HG02840 (cell line): ENCODE measurements at regions not wholly inside any gene's neighbourhood (a gene's known extent, or its start where the extent isn't known, plus 50 kb on each side); places are given as distances from the start of the nearest gene placed in this dataset.

Source experiments
- ATAC-seq: cut with Tn5 transposase; IDR thresholded peaks from one replicate; pipeline ENCODE4 v1.9.1; 2021; ENCODE audit warnings: mild to moderate bottlenecking, moderate library complexity, moderate number of reproducible peaks; ENCODE audit not compliant: unreplicated experiment, low FRiP score

GRCh38 chr13:63614874-63615612, 2199.4 kb upstream of the PCDH20 start:
- ATAC-seq = no peak

GRCh38 chr13:63607153-63607552, 2191.5 kb upstream of the PCDH20 start:
- ATAC-seq = no peak

- ATAC-seq = no peak
These were observed 2190.3 kb upstream of the PCDH20 start for GRCh38 chr13:63605962-63606361.

- ATAC-seq = no peak
These were observed 2189.8 kb upstream of the PCDH20 start for GRCh38 chr13:63605403-63605802.

- ATAC-seq = no peak
These were observed 2180.2 kb upstream of the PCDH20 start for GRCh38 chr13:63595811-63596210.

- ATAC-seq = no peak
These were observed 2170.8 kb upstream of the PCDH20 start for GRCh38 chr13:63586467-63586866.

- no peak for ATAC-seq
These were observed 2163.1 kb upstream of the PCDH20 start for GRCh38 chr13:63578796-63579195.

- no peak for ATAC-seq
These were observed 2151.4 kb upstream of the PCDH20 start for GRCh38 chr13:63567031-63567430.

GRCh38 chr13:63554157-63554556, 2138.5 kb upstream of the PCDH20 start:
- ATAC-seq = no peak

- no peak for ATAC-seq
These were observed 2136.1 kb upstream of the PCDH20 start for GRCh38 chr13:63551731-63552130.

- ATAC-seq = no peak
These were observed 2130.9 kb upstream of the PCDH20 start for GRCh38 chr13:63546524-63546923.

GRCh38 chr13:63542770-63543169, 2127.1 kb upstream of the PCDH20 start:
- no peak for ATAC-seq

GRCh38 chr13:63541336-63541735, 2125.7 kb upstream of the PCDH20 start:
- no peak for ATAC-seq

GRCh38 chr13:63540061-63540460, 2124.4 kb upstream of the PCDH20 start:
- ATAC-seq = no peak

GRCh38 chr13:63517371-63517770, 2101.7 kb upstream of the PCDH20 start:
- no peak for ATAC-seq

GRCh38 chr13:63516124-63516523, 2100.5 kb upstream of the PCDH20 start:
- no peak for ATAC-seq

- ATAC-seq = no peak
These were observed 2099.2 kb upstream of the PCDH20 start for GRCh38 chr13:63514886-63515285.

- ATAC-seq = no peak
These were observed 2096.4 kb upstream of the PCDH20 start for GRCh38 chr13:63512095-63512494.

- ATAC-seq = no peak
These were observed 2086.1 kb upstream of the PCDH20 start for GRCh38 chr13:63501702-63502101.

GRCh38 chr13:63497601-63498000, 2082.0 kb upstream of the PCDH20 start:
- ATAC-seq = no peak

- ATAC-seq = no peak
These were observed 2077.0 kb upstream of the PCDH20 start for GRCh38 chr13:63492604-63493003.

GRCh38 chr13:63490149-63490548, 2074.5 kb upstream of the PCDH20 start:
- no peak for ATAC-seq

GRCh38 chr13:63481334-63481733, 2065.7 kb upstream of the PCDH20 start:
- no peak for ATAC-seq
